ENCODE measurements at regions not wholly inside any gene's neighbourhood (a gene's known extent, or its start where the extent isn't known, plus 50 kb on each side); places are given as distances from the start of the nearest gene placed in this dataset.
"Not testable (repeated sequence)": the region's sequence is repeated elsewhere in the genome, so short reads cannot be mapped to it uniquely, and the experiment has no call there.

DNA sequence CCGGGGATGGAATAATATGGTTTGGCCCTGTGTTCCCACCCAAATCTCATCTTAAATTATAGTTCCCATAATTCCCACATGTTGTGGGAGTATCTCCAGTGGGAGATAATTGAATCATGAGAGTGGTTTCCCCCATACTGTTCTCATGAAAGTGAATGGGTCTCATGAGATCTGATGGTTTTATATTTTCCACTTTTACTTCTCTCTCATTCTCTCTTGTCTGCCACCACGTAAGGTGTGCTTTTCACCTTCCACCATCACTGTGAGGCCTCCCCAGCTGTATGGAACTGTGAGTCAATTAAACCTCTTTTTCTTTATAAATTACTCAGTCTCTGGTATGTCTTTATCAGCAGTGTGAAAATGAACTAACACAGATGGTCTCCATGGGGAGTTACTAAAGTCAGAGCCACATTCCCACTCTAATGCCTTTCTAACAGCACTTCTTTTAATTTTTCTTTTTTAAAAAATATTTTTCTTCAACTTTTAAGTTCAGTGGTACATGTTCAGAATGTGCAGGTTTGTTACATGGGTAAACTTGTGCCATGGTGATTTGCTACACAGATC, 306.6 kb downstream of the DTHD1 start:
- DNase-seq (ENCODE audit: low read depth in 4 of 4, low spot score in 1 of 4) = no peak

DNA sequence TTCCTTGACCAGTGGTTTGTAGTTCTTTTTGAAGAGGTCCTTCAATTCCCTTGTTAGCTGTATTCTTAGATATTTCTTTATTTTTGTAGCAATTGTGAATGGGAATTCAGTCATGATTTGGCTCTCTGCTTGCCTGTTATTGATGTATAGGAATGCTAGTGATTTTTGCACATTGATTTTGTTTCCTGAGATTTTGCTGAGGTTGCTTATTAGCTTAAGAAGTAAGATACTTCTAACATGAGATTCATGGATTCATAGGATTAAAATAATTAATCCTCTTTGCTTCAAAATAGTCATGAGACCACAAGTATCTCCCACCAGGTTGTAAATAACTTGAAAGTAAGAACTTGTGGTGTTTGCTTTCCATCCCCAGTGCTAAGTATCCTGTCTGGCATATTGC, 308.9 kb downstream of the DTHD1 start:
- DNase-seq (ENCODE audit: low read depth in 4 of 4, low spot score in 1 of 4) = no peak

DNA sequence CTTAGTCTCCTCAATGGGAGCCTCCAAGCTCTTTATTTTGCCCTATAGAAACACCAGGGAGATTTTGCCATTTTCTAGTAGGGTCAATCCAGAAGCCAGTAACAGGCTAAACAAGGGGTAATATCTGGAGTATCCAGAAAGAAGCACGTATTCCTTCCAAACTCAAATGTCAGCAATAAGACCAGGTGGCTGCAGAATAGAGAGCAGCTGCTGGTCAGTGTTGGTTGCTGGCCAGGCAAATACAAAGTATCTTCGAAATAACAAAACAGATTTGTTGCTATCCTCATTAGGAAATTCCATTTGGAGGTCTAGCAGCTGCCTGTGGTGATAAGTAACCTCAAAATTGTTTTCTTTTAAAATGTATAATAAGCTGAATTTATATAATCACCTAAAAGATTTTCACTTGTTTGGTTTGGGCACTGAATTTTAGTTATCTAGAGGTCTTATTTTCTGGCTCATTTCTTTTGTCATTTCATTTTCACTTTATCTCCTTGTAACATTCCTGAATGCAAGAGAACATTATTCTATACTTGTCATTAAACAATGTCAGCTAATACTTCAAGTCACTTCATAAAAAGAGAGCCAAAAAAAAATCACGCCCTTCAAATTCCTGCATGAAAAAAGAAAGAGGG, 320.6 kb downstream of the DTHD1 start:
- no peak for DNase-seq (ENCODE audit: low read depth in 4 of 4, low spot score in 1 of 4)

DNA sequence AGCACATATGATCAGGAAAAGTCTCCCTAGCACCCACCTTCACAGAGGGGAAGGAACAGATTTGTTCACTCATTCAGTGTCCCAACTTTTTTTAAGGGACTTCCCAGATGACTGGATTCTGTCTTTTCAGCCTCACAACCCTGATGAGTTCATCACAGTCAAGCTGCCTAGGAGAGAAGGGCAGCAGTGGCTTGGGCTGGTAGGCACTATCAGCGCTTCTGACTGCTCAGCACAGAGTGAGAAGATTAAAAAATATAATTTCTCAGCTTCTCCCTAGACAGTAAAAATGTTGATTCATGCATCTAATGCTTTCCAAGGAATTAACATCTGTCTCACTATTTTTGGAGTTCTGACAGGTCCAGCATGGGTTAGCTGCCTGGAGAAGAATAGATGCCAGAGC, 328.2 kb downstream of the DTHD1 start:
- DNase-seq (ENCODE audit: low read depth in 4 of 4, low spot score in 1 of 4) = no peak

DNA sequence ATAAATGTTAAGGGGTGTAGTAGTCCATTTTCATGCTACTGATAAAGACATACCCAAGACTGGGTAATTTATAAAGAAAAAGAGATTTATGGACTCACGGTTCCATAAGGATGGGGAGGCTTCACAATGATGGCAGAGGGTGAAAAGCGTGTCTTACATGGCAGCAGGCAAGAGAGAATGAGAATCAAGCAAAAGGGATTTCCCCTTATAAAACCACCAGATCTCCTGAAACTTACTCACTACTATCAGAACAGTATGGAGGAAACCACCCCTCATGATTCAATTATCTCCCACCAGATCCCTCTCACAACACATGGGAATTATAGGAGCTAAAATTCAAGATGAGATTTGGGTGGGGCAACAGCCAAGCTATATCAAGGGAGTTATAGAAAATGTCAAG, 329.2 kb downstream of the DTHD1 start:
- no peak for DNase-seq (ENCODE audit: low read depth in 4 of 4, low spot score in 1 of 4)

DNA sequence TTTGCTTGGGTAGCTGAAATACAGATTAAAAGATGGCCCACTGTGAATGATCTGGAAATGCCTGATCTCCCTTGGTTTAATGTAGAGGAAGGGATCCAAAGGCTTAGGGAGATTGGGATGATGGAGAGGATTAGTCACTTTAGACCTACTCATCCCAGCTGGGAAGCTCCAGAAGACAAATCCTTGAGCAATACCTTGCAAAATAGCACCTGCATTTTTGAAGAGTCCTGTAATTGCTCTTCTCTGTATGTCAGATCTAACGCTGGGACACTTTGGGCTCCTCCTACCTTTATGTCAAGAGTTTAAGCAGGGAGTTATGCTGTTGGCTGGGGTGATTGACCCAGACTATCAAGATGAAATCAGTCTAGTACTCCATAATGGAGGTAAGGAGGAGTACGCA, 331.7 kb downstream of the DTHD1 start:
- not testable (repeated sequence) for DNase-seq (ENCODE audit: low read depth in 4 of 4, low spot score in 1 of 4)

DNA sequence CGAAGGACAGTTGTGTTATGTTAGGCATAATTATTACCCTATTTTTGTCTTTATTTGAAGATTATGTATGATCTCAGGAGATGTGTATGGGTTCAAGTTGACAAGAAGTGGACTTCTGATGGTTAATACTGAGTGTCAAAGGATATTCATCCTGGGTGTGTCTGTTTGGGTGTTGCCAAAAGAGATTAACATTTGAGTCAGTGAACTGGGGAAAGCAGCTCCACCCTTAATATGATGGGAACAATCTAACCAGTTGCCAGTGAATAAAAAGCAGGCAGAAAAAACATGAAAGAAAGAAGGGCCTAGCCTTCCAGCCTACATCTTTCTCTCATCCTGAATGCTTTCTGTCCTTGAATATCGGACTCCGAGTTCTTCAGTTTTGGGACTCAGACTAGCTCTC, 332.6 kb downstream of the DTHD1 start:
- DNase-seq (ENCODE audit: low read depth in 4 of 4, low spot score in 1 of 4) = no peak

DNA sequence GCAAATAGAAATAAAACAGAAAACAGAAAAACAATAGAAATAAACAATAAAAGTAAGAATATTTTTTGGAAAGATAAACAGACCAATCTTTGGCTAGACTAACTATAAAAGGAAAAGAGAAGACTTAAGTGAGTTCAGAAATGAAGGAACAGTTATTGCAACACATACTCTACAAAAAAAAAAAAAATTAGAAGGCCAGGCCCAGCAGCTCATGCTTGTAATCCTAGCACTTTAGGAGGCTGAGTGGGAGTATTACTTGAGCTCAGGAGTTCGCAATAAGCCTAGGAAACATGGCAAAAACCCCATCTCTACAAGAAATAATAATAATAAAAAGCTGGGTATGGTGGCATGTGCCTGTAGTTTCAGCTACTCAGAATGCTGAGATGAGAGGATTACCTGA, 336.7 kb downstream of the DTHD1 start:
- DNase-seq (ENCODE audit: low read depth in 4 of 4, low spot score in 1 of 4) = no peak

DNA sequence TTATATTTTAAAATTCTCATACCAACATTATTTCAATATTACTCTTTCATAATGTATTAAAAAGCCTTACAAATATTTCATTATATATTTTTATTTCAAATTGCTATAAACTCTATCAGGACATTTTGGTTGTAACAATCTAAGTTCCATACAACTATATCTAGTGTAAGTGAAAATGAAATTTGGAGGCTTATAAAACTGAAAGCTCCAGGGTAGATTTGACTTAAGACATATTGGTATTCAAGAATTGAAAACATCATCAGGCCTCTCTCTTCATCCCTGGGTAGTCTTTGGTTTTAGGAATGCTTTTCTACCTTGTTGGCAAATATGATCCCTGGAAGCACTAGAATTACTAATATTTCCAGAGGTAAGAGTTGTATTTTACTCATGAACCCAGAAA, 342.6 kb downstream of the DTHD1 start:
- no peak for DNase-seq (ENCODE audit: low read depth in 4 of 4, low spot score in 1 of 4)

DNA sequence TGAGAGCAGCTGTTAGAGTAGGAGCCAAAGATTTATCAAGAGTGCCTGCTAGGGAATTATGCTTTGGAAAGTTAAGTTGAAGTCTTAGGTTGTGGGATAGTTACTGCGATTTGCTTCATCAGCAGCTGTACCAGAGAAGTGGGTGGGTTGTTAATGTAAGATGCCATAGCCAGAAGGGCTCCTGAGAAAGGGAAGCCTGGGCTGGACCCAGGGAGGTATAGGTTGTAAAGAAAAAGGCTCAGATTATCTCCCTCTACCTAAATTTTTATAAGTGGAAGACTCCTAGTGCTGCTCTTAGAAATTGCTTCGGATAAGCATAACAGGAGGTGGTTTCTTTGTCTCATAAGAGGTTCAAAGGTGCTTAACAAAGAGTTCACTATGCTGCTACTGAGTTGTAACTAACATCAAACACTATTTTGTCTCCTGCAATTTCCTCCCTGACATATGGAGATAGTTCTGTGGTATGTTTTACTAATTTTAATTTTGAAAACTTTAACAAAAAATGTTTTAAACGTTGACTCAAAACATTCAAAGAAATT, 356.9 kb downstream of the DTHD1 start:
- DNase-seq (ENCODE audit: low read depth in 4 of 4, low spot score in 1 of 4) = no peak

DNA sequence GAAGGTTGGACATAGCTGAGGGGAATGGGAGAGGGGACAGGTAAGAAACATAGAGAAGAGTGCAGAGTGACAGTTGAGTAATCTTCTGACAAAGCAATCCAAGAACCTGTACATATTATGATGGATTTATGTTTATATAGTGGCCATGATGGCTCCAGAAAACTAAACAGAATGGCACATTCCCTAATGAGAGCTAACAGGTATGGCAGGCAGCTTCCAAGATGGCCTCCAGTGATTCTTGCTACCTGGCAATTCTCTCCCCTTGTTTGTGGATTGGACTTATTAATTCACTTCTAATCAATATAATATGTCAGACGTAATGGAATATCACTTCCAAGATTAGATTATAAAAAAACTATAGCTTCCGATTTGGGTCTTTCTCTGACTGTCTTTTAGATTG, 359.5 kb downstream of the DTHD1 start:
- DNase-seq (ENCODE audit: low read depth in 4 of 4, low spot score in 1 of 4) = no peak

DNA sequence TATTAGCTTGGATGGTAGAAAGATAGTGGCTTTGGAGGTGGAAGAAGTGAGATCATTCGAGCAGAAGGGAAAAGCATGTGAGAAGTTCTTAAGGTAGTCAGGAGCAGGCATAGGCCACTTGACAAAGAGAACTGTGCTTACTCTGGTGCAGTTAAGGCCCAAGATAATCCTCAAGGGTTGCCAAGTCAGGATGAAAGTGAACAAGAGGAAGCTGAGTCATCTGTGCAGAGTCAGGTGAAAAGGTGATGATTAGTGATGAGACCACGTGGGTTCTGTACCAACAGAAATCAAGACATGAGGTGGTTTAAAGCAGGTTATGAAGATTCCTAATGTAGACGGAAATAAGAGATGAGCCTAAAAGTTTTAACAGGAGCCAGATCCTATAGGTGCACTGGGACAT, 369.8 kb downstream of the DTHD1 start:
- DNase-seq (ENCODE audit: low read depth in 4 of 4, low spot score in 1 of 4) = no peak

DNA sequence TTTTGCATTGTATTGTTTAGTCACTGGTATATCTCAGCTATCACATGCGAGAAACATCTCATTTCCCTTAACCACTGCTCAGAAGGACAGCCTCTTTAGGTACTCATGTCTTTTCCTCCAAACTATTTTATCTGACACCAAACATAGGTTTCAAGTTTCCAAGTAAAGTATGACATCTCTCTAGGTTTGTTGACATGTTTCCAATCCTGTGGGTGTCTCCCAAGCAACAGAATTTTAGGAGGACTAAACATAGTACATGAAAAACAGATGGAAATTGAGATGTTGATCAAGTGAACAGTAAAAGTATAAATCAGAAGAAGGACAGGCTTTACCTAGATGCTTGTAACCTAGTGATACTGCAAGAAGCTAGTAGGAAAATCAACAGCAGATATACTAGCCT, 371.4 kb downstream of the DTHD1 start:
- no peak for DNase-seq (ENCODE audit: low read depth in 4 of 4, low spot score in 1 of 4)

DNA sequence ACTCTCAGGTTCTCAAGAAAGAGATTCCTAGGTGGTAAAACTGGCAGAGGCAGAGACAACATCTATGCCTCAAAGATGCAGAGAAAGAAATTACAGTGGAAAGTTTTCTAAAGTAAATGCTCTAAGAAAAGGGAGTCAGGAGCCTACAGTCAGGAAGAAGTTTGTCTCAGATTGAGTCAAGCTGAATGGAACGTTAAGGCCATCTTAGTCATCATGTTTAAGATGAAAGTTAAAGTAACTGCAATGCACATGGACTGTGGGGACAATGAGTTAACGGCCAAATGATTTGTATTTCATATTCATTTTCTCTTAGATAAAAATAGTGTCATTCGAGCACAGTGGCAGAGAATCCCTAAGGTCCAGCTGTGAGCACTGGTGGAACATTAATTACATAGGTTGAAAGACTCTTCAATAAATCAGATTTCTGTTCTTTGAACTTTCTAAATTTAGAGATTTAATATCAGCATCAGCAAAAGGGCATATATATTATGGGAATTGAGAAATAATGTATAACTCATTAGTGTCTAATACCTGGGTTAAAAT, 384.6 kb downstream of the DTHD1 start:
- no peak for DNase-seq (ENCODE audit: low read depth in 4 of 4, low spot score in 1 of 4)

DNA sequence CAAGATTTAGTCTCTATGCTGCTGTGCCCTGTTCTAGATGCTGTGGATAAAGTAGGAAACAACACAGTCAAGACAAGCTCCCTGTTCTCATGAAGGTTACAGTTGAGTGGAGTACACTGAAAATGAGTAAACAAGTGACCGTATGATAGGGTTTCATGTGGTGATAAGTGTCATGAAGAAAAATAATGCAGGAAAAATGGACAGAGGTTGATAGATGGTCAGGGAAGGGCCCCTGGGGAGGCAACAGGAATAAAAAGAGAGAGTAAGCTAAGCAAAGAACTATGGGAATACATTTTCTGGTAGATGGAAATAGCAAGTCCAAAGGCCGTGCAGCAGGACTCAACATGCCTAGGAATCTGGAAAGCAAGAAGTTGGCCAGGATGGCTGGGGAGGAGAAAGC, 394.0 kb downstream of the DTHD1 start:
- DNase-seq (ENCODE audit: low read depth in 4 of 4, low spot score in 1 of 4) = no peak

DNA sequence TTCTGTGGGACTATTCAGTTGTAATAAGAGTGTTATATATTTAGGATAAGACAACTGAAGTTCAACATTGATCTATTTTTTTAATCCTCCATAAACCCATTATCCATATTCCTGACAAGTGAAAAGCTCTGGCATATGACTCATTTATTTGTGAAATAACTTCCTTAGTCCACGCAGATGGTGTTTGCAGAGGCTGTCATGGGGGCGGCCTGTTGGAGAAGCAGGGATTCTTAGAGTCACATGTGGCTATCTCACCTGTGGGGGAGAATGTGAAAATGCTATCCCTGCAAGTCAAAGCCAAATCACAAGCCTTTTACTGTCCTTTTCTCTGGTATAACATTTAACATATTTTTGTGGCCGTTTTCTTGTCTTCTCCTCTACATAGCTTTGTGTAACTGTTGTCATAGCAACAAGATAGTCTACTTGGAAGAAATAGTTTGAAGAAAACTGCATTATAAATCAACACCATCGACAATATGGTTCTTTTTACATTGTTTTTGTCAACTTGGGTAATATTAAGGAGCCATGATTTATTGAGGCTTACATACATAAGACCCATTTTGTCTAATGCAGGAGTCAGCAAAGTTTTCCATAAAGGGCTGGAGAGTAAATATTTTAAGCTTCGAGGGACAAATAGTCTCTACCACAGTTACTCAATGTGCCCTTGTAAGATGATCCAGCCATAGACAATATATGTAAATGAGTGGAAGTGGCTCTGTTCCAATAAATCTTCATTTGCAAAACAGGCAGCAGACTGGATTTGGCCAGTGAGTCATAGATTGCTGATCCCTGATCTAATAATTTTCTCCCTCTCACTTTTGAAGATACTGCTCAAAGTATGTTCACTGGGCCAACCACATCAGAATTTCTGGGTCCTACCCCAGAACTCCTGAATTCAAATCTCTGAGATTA, 395.0 kb downstream of the DTHD1 start:
- DNase-seq (ENCODE audit: low read depth in 4 of 4, low spot score in 1 of 4) = no peak

DNA sequence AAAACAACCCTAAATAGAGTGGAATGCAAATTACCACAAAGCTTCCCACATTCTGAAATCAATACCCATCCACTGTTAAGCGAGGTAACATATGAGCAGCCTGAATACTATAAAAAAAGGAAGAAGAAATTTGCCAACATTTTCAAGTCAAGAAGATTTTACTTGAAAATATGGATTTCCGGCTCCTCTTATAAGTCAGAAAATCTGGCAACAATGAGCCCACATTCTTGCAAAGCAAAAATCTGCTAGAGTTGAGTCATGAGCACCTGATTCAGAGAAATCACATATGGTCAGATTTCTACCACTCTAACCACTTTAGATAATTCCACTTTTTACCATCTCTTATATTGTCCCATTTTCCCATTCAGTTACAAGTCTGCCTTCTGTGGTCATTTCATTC, 395.7 kb downstream of the DTHD1 start:
- DNase-seq (ENCODE audit: low read depth in 4 of 4, low spot score in 1 of 4) = no peak

DNA sequence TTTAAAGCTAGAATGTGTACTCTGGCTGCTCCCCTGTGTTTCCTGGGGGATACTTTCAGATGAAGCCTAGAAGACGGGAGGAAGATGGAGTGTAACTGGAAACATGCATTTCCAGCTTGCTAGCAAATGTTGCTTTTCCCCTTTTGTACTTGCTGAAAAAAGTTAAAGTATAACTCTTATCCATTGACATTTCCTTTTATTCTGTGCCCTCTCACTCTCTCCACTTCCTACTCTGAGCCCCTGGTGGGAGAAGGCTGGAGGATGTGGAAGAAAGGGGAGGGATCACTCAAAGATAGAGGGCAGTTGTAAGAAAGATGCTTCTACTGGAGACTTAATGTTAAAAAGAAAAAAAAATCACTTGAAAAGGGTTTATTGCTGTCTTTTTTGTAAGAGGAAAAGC, 396.5 kb downstream of the DTHD1 start:
- DNase-seq (ENCODE audit: low read depth in 4 of 4, low spot score in 1 of 4) = no peak

DNA sequence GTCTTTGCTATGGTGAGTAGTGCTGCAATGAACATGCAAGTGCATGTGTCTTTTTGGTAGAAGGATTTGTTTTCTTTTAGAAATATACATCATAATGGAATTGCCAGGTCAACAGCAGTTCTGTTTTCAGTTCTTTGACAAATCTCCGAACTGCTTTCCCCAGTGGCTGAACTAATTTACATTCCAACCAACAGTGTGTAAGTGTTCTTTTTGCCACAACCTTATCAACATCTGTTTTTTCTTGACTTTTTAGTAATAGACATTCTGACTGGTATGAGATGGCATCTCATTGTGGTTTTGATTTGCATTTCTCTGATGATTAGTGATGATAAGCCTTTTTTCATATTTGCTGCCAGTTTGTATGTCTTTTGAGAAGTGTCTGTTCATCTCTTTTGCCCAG, 406.3 kb downstream of the DTHD1 start:
- DNase-seq (ENCODE audit: low read depth in 4 of 4, low spot score in 1 of 4) = no peak

DNA sequence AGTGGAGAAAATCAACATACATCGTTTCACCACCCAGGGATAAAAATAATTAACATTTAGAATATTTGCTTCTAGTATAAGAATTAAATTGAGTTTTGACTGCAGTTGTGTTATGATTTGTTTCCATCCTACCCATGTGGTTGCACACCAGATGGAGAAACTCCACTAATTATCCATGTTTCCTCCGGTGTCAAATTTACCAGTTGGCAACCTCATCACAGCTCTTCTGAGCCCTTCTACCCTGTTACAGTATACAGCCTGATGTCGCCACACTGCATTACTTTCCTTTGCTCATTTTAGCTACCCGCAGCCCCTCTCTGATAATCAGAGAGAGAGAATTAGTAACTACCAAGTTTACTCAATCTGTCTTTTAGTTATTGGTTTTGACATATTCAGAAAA, 411.2 kb downstream of the DTHD1 start:
- DNase-seq (ENCODE audit: low read depth in 4 of 4, low spot score in 1 of 4) = no peak

DNA sequence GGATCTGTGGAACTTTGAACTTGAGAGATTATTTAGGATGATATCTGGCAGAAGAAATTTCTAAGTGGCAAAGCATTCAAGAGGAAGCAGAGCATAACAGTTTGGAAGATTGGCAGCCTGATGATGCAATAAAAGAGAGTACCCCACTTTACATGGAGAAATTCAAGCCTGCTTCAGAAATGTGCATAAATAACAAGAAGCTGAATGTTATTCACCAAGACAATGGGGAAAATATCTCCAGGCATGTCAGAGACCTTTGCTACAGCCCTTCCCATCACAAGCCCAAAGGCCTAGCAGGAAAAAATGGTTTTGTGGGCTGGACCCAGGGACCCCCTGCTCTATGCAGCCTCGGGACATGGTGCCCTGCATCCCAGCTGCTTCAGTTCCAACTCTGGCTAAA, 420.8 kb downstream of the DTHD1 start:
- DNase-seq (ENCODE audit: low read depth in 4 of 4, low spot score in 1 of 4) = no peak

DNA sequence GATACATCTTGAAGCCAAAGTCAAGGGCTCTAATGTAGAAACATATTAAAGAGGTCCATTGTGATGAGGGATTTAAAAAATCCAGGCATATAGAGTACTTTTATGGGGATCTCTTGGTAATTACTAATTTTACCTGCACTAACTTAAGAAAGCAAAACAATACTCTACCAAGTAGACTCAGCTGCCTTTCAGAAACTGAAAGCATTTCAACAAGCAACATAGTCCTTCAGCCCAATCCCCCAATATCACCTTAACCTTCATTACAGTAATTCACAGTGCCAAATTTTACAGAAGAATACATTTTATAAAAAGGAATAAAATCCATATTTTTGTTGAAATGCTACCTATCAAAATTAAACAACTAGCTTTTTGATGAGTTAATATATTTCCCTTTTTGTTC, 422.9 kb downstream of the DTHD1 start:
- no peak for DNase-seq (ENCODE audit: low read depth in 4 of 4, low spot score in 1 of 4)
